ENCODE measurements at regions not wholly inside any gene's neighbourhood (a gene's known extent, or its start where the extent isn't known, plus 50 kb on each side); places are given as distances from the start of the nearest gene placed in this dataset.

DNA sequence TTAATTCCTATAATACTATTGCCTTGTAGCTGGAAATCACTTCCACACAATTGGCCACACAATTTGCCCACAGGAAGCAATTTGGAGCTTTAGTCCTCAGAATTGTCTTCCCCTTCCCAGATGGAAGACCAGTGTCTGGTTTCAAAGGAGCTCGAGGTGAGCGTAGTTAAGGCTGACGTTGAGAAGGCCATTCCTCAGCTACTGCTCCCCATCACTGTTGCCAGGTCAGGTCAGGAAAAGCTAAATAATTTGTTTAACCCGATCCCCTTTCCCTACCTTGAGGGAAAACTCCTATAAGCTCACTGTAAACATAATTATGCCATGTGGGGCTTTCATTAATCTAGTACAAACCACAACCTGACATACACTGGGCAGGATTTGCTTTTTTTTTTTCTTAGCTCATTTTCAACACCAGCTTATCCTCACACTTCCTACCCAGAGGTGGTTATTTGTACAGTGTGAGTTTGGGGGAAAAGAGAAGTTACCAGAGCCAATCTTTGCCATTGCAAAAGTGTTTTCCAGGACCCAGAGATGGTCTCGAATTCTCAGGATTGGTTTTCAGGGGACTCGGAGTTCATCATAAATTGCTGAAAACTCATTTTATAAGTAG, 242.7 kb downstream of the CLIC5 start:
- Mint-ChIP-seq H3K36me3 (no peaks in the 10 kb centered on the region), H3K27me3 (ENCODE audit: low read depth in 2 of 2) (peaks cover 11 to 18% of the 10 kb centered on the region in 2 donors), H3K27ac (no peak overlapping the region), H3K4me3 (no peak overlapping the region), H3K9me3 (no peaks in the 10 kb centered on the region), H3K4me1 (no peaks in the 10 kb centered on the region)
- ATAC-seq, result no peak
- Histone ChIP-seq H3K27ac (ENCODE audit: low read length) (no peak overlapping the region), H3K4me1 (ENCODE audit: control insufficient read depth, insufficient read depth, low read length) (no peaks in the 10 kb centered on the region), H3K4me3 (ENCODE audit: low read length) (no peak overlapping the region), H3K36me3 (ENCODE audit: control insufficient read depth, insufficient read depth, low read length) (no peaks in the 10 kb centered on the region), H3K9me3 (ENCODE audit: control insufficient read depth, insufficient read depth, low read length) (no peaks in the 10 kb centered on the region), H3K27me3 (ENCODE audit: control insufficient read depth, insufficient read depth, low read length) (peaks cover 2% of the 10 kb centered on the region)
- DNase-seq, result no peak
- TF ChIP-seq, protein P1, sequence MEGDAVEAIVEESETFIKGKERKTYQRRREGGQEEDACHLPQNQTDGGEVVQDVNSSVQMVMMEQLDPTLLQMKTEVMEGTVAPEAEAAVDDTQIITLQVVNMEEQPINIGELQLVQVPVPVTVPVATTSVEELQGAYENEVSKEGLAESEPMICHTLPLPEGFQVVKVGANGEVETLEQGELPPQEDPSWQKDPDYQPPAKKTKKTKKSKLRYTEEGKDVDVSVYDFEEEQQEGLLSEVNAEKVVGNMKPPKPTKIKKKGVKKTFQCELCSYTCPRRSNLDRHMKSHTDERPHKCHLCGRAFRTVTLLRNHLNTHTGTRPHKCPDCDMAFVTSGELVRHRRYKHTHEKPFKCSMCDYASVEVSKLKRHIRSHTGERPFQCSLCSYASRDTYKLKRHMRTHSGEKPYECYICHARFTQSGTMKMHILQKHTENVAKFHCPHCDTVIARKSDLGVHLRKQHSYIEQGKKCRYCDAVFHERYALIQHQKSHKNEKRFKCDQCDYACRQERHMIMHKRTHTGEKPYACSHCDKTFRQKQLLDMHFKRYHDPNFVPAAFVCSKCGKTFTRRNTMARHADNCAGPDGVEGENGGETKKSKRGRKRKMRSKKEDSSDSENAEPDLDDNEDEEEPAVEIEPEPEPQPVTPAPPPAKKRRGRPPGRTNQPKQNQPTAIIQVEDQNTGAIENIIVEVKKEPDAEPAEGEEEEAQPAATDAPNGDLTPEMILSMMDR (IDR thresholded peaks at IDR 0.05), result no peak
- intact Hi-C loops (cut with micrococcal nuclease), result no loop called here
- whole genome bisulfite sequencing (ENCODE audit: insufficient coverage), result 46% methylated on average over 6 of the region's 6 CpGs

DNA sequence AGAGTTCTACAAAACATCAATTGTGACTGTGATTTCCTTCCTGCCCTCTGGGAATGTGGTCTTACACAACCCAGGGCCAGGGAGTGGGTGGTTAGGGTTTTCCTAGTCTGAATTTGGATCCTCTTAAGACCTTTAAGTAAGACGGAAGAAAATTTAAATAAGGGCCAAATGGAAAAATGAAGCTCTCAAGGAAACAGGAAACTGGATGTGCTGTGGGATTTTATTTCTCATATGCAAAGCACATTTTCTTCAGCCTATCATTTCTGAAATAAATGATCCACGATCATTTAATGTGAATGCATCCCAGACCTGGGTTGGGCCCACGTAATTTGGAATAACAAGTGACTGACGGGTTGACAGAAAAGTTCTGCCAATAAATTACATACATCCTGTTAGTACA, 243.6 kb downstream of the CLIC5 start:
- no peaks in the 10 kb centered on the region for H3K4me1 ChIP-seq (ENCODE audit: control insufficient read depth, insufficient read depth, low read length)
- no peaks in the 10 kb centered on the region for H3K36me3 Mint-ChIP-seq
- H3K27ac Mint-ChIP-seq, result no peak overlapping the region
- TF ChIP-seq, protein P1 (IDR thresholded peaks at IDR 0.05), result no peak
- H3K4me1 Mint-ChIP-seq, result no peaks in the 10 kb centered on the region
- no peak overlapping the region for H3K4me3 ChIP-seq (ENCODE audit: low read length)
- H3K27me3 ChIP-seq (ENCODE audit: control insufficient read depth, insufficient read depth, low read length), result peaks cover 2% of the 10 kb centered on the region
- H3K9me3 ChIP-seq (ENCODE audit: control insufficient read depth, insufficient read depth, low read length), result no peaks in the 10 kb centered on the region
- DNase-seq (no peak), ATAC-seq (no peak)
- 77% methylated on average over 4 of the region's 4 CpGs for WGBS (ENCODE audit: insufficient coverage)
- peaks cover 9 to 18% of the 10 kb centered on the region in 2 donors for H3K27me3 Mint-ChIP-seq (ENCODE audit: low read depth in 2 of 2)
- intact Hi-C loops (cut with micrococcal nuclease), result no loop called here
- H3K36me3 ChIP-seq (ENCODE audit: control insufficient read depth, insufficient read depth, low read length), result no peaks in the 10 kb centered on the region
- H3K4me3 Mint-ChIP-seq, result no peak overlapping the region
- no peaks in the 10 kb centered on the region for H3K9me3 Mint-ChIP-seq
- no peak overlapping the region for H3K27ac ChIP-seq (ENCODE audit: low read length)

DNA sequence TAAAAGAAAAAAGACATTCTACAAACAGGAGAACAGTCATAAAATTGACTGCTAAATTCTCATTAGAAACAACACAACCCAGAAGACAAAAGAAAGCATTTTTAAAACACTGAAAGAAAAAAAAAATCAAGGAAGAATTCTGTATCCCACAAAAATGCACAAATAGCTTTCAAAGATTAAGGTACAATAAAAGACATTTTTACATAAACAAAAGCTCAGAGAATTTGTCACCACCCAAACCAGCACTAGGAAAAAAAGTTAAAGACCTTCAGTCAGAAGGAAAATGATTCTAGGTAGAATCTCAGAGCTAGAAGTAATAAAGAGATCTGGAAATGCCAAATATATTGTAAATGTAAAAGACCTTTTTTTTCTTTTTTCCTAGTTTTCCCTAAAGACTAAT, 252.4 kb downstream of the CLIC5 start:
- Mint-ChIP-seq H3K27ac (no peak overlapping the region), H3K36me3 (peaks cover 13% of the 10 kb centered on the region), H3K9me3 (peaks cover 6 to 9% of the 10 kb centered on the region in 2 donors), H3K4me1 (no peaks in the 10 kb centered on the region), H3K4me3 (no peak overlapping the region), H3K27me3 (ENCODE audit: low read depth in 2 of 2) (peaks cover 10 to 28% of the 10 kb centered on the region in 2 donors)
- H3K4me3 ChIP-seq (ENCODE audit: low read length), result no peak overlapping the region
- intact Hi-C loops (cut with micrococcal nuclease), result no loop called here
- H3K27ac ChIP-seq (ENCODE audit: low read length), result no peak overlapping the region
- no peak for ATAC-seq
- H3K9me3 ChIP-seq (ENCODE audit: control insufficient read depth, insufficient read depth, low read length), result no peaks in the 10 kb centered on the region
- peaks cover 2% of the 10 kb centered on the region for H3K27me3 ChIP-seq (ENCODE audit: control insufficient read depth, insufficient read depth, low read length)
- no peaks in the 10 kb centered on the region for H3K36me3 ChIP-seq (ENCODE audit: control insufficient read depth, insufficient read depth, low read length)
- TF ChIP-seq, protein P1 (IDR thresholded peaks at IDR 0.05), result no peak
- no peaks in the 10 kb centered on the region for H3K4me1 ChIP-seq (ENCODE audit: control insufficient read depth, insufficient read depth, low read length)
- DNase-seq, result no peak

DNA sequence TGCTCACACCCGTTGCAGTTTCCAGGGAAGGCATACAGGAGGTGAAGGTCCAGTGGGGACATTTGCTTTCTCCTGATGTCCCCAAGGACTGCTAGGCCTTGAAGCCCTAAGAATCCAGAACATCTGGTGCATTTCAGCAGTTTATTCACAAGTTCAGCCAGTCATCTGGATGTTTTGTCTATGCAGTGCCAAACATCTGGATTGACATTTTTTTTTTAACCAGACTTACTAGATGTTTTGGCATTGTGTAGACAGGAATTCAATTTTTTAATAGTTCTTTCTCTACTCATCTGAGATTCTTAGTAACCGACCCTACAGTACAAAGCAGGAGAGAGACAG, 256.2 kb downstream of the CLIC5 start:
- H3K4me1 Mint-ChIP-seq, result no peaks in the 10 kb centered on the region
- Histone ChIP-seq H3K27ac (ENCODE audit: low read length) (no peak overlapping the region), H3K9me3 (ENCODE audit: control insufficient read depth, insufficient read depth, low read length) (no peaks in the 10 kb centered on the region), H3K36me3 (ENCODE audit: control insufficient read depth, insufficient read depth, low read length) (no peaks in the 10 kb centered on the region), H3K27me3 (ENCODE audit: control insufficient read depth, insufficient read depth, low read length) (peaks cover 2% of the 10 kb centered on the region), H3K4me1 (ENCODE audit: control insufficient read depth, insufficient read depth, low read length) (no peaks in the 10 kb centered on the region), H3K4me3 (ENCODE audit: low read length) (no peak overlapping the region)
- DNase-seq (no peak), ATAC-seq (no peak)
- no peak overlapping the region for H3K4me3 Mint-ChIP-seq
- peaks cover 6 to 40% of the 10 kb centered on the region in 2 donors for H3K27me3 Mint-ChIP-seq (ENCODE audit: low read depth in 2 of 2)
- peaks cover 5% of the 10 kb centered on the region in 2 donors for H3K9me3 Mint-ChIP-seq
- WGBS (ENCODE audit: insufficient coverage), result 73% methylated on average over 1 of the region's 2 CpGs
- TF ChIP-seq, protein P1 (IDR thresholded peaks at IDR 0.05), result no peak
- intact Hi-C loops (cut with micrococcal nuclease), result no loop called here
- H3K36me3 Mint-ChIP-seq, result peaks cover 13% of the 10 kb centered on the region
- no peak overlapping the region for H3K27ac Mint-ChIP-seq

Data from natural killer cell (primary cell).